Spleen (tissue), 11 donors: ENCODE measurements at regions not wholly inside any gene's neighbourhood (a gene's known extent, or its start where the extent isn't known, plus 50 kb on each side); places are given as distances from the start of the nearest gene placed in this dataset.

Source experiments
- DNase-seq: peaks from one replicate; pipeline ENCODE4 v3.0.0-alpha.2; 2020
- H3K27ac ChIP-seq, 8 donors: fragments of 200-600 bp; sonication (generic) in 7 of 8; 1 replicate in 4 of 8; 2 replicates in 4 of 8; pipeline versions ENCODE4 v1.5.0 to v1.8.0; 2016 to 2021; ENCODE audit warnings: inconsistent platforms in 4 of 8, mild to moderate bottlenecking in 4 of 8, moderate library complexity in 1 of 8
- H3K27me3 ChIP-seq, 7 donors: fragments of 200-600 bp; sonication (generic) in 6 of 7; replicated peaks in 1 of 7; 1 replicate in 4 of 7; 2 replicates in 3 of 7; pipeline versions ENCODE4 v1.5.0 to v1.8.0; 2016 to 2021; ENCODE audit warnings: inconsistent platforms in 3 of 7, mild to moderate bottlenecking in 1 of 7
- H3K36me3 ChIP-seq, 6 donors: fragments of 200-600 bp; sonication (generic) in 5 of 6; 1 replicate in 4 of 6; 2 replicates in 2 of 6; pipeline versions ENCODE4 v1.5.0 to v1.8.0; 2016 to 2021; ENCODE audit warnings: inconsistent platforms in 2 of 6
- H3K4me1 ChIP-seq, 6 donors: fragments of 200-600 bp; sonication (generic) in 5 of 6; 1 replicate in 3 of 6; 2 replicates in 3 of 6; pipeline versions ENCODE4 v1.5.0 to v1.8.0; 2016 to 2021; ENCODE audit warnings: inconsistent platforms in 3 of 6
- H3K4me3 ChIP-seq, 8 donors: fragments of 200-600 bp; sonication (generic) in 7 of 8; 1 replicate in 4 of 8; 2 replicates in 4 of 8; pipeline versions ENCODE4 v1.5.0 to v1.8.0; 2016 to 2021; ENCODE audit warnings: inconsistent platforms in 4 of 8, mild to moderate bottlenecking in 4 of 8, moderate library complexity in 2 of 8
- H3K9me3 ChIP-seq, 8 donors: fragments of 200-600 bp; sonication (generic) in 7 of 8; 1 replicate in 4 of 8; 2 replicates in 4 of 8; pipeline versions ENCODE4 v1.5.0 to v1.8.0; 2016 to 2021; ENCODE audit warnings: inconsistent platforms in 4 of 8
- CTCF ChIP-seq, 11 experiments: fragments of 200-600 bp in 7 of 11; fragments of 450-650 bp in 4 of 11; sonication (generic) in 4 of 11; IDR thresholded peaks in 8 of 11; conservative IDR thresholded peaks in 3 of 11; 1 replicate in 7 of 11; 2 replicates in 4 of 11; pipeline versions ENCODE4 v1.4.0 to v1.8.0; 2016 to 2021; ENCODE audit warnings: antibody characterized with exemption in 11 of 11, inconsistent platforms in 4 of 11, mild to moderate bottlenecking in 1 of 11
- POLR2A ChIP-seq, 3 donors: fragments of 450-650 bp; IDR thresholded peaks; one replicate each; pipeline ENCODE4 v1.5.1; 2017; ENCODE audit warnings: antibody characterized with exemption in 3 of 3, mild to moderate bottlenecking in 1 of 3
- POLR2AphosphoS5 ChIP-seq, 3 donors: sonication (generic); formaldehyde crosslinking; IDR thresholded peaks; one replicate each; pipeline ENCODE4 v1.5.1; 2017; ENCODE audit warnings: antibody characterized with exemption in 3 of 3
- WGBS, 5 donors: extraction: QIAGEN DNeasy Blood & Tissue Kit in 3 of 5; methylation state at CpG; one replicate each; pipeline versions ENCODE4 v1.1.5 to v1.1.7; 2013 to 2018; 5-methylcytosine and 5-hydroxymethylcytosine counted together
- intact Hi-C: fragments of 100-400 bp; cut with DNase I; formaldehyde crosslinking; loops from one replicate; pipeline ENCODE4 v1.15.0; 2023; ENCODE audit warnings: low total_unique reads
- donor health status: healthy with polysubstance abuse.
- donor health status: DM: no; HTN: no; CAD: no; lungs with moderate emphysema.
- donor health status: DM: no; HTN: no; CAD: no.
- donor health status: Bipolar disorder and iron deficiency.
- donor health status: healthy.
- donor health status: DM: no; HTN: no; CAD: no.
- donor health status: DM: yes; HTN: yes; CAD: no.

- H3K9me3 ChIP-seq, result no peaks in the 10 kb centered on the region
- intact Hi-C loops, result loop anchor here (10.0 kb wide), 2 partner anchors 738 to 808 kb away; no protein-coding TSS in a partner anchor
- peaks cover 4 to 42% (median 15%) of the 10 kb centered on the region in 6 donors for H3K4me1 ChIP-seq
- 89 to 96% (median 93%) methylated on average over 9 of the region's 9 CpGs for WGBS, 5 donors
- no peak overlapping the region for H3K4me3 ChIP-seq
- H3K27ac ChIP-seq, result no peak overlapping the region
- H3K36me3 ChIP-seq, result no peaks in the 10 kb centered on the region
- H3K27me3 ChIP-seq, result no peaks in the 10 kb centered on the region
- DNase-seq, result no peak
- no peak for TF ChIP-seq CTCF (IDR thresholded peaks at IDR 0.05 in 8 of 11, conservative IDR thresholded peaks at IDR 0.05 in 3 of 11)
- no peak for TF ChIP-seq POLR2AphosphoS5 (IDR thresholded peaks at IDR 0.05)
- no peak for TF ChIP-seq POLR2A (IDR thresholded peaks at IDR 0.05)
These were observed 84.3 kb upstream of the PREP start for GRCh38 chr6:105487040-105487790.

GRCh38 chr6:105485456-105485855 lies 82.6 kb upstream of the PREP start:
- DNase-seq, result no peak
- peak overlapping the region in 1 of 8 donors; percentile 16 for H3K4me3 ChIP-seq
- TF ChIP-seq CTCF (IDR thresholded peaks at IDR 0.05 in 8 of 11, conservative IDR thresholded peaks at IDR 0.05 in 3 of 11) (no peak), POLR2AphosphoS5 (IDR thresholded peaks at IDR 0.05) (no peak), POLR2A (IDR thresholded peaks at IDR 0.05) (no peak)
- WGBS, 5 donors, result 40 to 59% (median 41%) methylated on average over 5 of the region's 5 CpGs
- H3K27me3 ChIP-seq, result no peaks in the 10 kb centered on the region
- intact Hi-C loops, result loop anchor here (10.0 kb wide), 2 partner anchors 739 to 809 kb away; no protein-coding TSS in a partner anchor
- peaks cover 4 to 50% (median 18%) of the 10 kb centered on the region in 6 donors for H3K4me1 ChIP-seq
- no peaks in the 10 kb centered on the region for H3K36me3 ChIP-seq
- H3K9me3 ChIP-seq, result no peaks in the 10 kb centered on the region
- H3K27ac ChIP-seq, result peak overlapping the region in 4 of 8 donors; percentile 4 to 65 (median 48)

DNA sequence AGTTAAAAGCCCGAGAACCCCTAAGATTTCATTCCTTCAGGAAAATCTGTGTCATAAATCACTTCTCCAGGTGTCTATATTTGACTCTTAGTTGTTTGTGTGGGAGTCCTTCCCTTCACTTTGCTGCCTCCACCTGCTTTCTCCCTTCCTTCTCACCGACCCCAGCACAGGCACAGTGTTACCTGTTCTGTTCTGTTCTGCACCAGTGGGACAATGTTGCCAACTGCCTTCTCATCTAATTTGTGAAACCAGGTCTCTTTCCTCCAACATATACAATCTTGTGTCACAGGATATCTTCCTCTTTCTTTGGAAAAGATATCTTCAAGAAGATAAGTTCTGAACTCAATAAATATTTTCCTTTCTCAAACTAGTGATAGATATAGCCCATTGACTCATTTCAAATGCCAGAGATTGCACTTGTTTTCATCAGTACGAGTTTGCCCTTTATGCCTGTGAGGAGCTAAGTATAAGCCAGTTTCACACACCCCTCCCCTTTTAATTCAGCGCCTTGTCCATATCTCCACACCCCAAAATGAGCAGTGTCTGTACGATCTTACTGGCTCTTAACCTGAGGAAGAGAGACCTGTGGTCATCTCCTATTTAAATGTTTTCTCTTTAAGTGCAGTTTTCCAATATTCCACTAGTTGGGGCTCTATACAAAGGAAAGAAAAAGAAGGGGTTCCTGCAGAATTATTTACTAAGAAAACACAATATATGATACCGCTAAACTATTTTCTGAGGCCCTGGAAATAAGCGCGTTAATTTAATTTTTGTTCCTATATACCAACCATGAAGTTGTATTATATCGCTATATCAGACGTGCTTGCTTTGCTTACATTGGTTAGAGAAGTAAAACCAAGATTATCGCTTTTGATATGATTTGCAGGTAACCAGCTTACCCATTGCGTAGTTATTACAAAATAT lies 81.6 kb upstream of the PREP start:
- peak overlapping the region in 4 of 8 donors; percentile 4 to 77 (median 64) for H3K27ac ChIP-seq
- 48 to 56% (median 51%) methylated on average over 12 of the region's 12 CpGs for WGBS, 5 donors
- DNase-seq, result no peak

More for the DNA sequence above, 81.6 kb upstream of the PREP start:
- TF ChIP-seq POLR2A (IDR thresholded peaks at IDR 0.05) (no peak), CTCF (IDR thresholded peaks at IDR 0.05 in 8 of 11, conservative IDR thresholded peaks at IDR 0.05 in 3 of 11) (peak in 10 of 11 experiments; percentile 28 to 72 (median 64)), POLR2AphosphoS5 (IDR thresholded peaks at IDR 0.05) (no peak)
- intact Hi-C loops, result loop anchor here (10.0 kb wide), 2 partner anchors 740 to 810 kb away; no protein-coding TSS in a partner anchor
- Histone ChIP-seq H3K27me3 (no peaks in the 10 kb centered on the region), H3K4me3 (peak overlapping the region in 1 of 8 donors; percentile 16), H3K36me3 (no peaks in the 10 kb centered on the region), H3K9me3 (no peaks in the 10 kb centered on the region), H3K4me1 (peaks cover 4 to 50% (median 18%) of the 10 kb centered on the region in 6 donors)
